ENCODE measurements at regions not wholly inside any gene's neighbourhood (a gene's known extent, or its start where the extent isn't known, plus 50 kb on each side); places are given as distances from the start of the nearest gene placed in this dataset.

DNA sequence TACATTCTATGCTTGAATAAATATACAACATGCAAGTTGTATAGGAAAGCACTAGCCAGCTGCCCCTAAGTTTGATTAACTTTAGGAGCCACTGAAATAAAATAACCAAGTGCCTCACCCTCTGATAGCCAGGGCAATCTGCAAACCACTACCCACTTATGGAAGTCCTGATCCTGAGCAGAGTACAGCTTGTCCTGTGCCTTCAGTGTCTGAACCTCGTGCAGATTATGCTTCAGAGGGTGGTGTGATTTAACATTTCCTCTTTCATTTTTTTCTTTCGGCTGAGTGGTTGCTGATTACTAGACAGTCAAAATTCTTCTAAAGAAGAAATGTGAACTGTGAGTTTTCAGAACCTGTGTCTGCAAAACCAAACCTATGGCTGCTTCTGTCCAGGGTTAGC is 327.7 kb downstream of the PIK3R1 start:
- DNase-seq: no peak

DNA sequence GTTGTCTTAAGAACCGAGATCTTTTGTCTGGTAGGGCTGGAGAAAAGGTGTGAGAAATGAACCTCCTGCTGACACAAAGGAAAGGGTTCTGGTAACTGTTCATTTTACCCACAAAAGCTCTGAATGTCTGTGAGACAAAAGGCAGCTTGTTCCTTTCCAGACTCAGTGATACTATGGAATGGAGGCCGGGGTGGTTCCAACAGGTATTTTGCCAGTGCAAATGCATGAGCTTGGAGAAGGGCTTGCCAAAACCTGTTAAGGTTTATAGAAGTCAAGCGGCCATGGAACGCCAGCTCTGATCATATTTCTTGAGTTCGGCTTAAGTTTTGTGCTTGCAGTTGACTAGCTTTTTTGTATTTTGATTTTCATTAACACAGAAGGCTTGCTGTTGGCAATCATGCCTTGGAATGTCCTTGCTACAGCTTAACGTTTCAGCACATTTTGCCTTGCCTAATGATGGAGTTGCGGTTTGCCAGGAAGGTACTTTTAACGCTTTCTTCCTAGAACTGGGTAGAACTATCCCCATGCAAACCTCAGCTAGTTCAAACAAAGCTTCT is 328.6 kb downstream of the PIK3R1 start:
- DNase-seq: no peak

DNA sequence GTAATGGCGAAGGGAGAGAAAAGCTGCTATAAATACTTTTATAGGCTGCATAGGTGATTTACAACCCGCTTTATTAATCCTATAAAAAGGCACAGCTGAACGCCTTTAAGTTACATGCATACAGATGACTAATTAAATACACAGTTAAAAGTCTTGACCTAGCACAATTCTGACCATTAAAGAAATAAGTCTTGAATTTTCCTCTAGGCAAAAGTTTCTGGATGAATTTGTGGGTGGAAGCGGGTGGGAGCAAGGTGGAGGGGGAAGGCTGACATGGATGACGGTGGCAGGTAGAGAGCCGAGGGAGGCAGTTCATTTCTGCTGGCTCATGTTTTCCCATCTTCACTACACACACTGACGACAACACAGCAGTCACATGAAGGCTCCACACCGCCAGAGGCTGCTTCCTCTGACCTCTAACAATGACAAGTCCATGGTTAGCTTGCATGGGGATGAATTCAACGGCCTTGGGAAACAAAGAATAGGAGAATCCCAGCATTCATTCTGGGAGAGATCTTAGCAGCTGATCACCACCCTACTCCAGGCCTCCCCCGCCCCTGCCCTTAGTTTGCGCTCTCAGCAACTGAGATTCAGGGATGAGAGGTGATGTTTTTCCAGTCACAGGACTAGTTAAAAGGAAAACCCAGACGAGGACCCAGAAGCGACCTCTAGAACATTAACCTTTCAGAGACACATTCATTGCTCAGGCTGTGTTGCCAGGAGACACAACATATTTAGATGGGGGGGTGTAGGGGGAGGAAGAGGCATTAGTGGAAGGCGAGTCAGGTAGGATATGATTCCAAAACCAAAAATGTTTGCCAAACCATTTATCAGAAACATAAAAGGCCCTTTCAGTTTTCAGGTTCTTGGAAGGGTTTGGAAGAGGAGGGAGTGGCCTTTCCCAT is 329.3 kb downstream of the PIK3R1 start:
- DNase-seq: no peak

DNA sequence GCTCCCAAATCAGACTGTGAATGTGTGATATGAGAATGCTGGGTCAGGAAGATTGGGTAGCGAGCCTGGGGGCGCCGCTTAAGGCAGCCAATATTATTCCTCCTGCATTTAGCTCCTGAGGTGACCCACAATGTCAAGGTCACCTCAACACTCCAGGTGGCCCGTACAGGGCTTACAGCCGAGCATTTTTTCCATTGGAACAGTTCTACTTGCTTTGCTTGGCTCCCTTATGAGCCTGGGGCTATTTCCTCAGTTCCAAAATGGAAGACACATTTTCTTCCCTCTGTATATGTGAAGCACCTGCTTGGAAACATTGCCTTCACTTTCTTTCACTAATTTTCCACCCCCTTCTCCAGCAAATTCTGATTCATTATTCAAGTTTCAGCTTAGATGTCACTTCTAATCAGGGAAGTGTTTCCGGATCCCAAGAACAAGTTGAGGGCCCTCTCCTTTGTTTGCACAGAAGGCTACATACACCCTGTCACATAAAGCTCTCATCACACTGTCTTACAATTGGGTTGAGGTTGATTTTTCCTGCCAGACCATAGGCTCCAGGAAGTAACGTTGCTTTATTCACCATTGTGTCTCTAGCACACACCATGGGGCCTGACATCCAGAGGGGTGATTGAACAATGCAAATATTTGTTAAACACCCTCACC is 330.2 kb downstream of the PIK3R1 start:
- DNase-seq: no peak

DNA sequence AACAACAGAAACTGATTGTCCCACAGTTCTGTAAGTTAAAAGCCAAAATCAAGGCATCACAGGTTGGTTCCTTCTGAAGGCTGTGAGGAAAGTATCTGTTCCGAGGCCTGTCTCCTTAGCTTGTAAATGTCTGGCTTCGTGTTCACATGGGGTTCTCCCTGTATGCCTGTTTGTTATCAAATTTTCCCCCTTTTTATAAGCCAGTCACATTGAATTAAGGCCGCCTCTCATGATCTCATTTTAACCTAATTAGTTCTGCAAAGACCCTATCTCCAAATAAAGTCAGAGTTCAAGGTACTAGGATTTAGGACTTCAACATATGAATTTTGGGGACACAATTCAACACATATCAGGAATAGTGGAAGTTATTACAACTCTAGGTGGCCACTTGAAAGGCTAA is 331.5 kb downstream of the PIK3R1 start:
- DNase-seq: no peak

DNA sequence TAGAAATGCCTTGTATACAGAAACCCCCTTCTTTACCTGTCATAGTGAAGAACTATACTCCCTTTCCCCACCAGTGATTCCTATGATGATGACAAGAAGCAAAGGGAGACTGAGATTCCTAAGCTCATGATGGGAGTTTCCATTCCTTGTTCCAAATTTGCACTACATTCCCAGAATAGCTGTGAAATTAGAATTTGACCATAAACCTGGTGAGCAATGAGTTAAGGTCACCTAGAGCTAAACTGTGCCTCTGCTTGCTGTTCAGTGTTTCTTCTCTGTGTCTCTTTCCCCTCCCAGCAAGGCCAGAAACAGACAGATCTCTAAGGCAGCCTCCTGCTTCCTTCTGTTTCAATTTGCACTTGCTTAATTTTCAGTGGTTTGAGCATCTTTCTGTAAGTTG is 332.1 kb downstream of the PIK3R1 start:
- no peak for DNase-seq

DNA sequence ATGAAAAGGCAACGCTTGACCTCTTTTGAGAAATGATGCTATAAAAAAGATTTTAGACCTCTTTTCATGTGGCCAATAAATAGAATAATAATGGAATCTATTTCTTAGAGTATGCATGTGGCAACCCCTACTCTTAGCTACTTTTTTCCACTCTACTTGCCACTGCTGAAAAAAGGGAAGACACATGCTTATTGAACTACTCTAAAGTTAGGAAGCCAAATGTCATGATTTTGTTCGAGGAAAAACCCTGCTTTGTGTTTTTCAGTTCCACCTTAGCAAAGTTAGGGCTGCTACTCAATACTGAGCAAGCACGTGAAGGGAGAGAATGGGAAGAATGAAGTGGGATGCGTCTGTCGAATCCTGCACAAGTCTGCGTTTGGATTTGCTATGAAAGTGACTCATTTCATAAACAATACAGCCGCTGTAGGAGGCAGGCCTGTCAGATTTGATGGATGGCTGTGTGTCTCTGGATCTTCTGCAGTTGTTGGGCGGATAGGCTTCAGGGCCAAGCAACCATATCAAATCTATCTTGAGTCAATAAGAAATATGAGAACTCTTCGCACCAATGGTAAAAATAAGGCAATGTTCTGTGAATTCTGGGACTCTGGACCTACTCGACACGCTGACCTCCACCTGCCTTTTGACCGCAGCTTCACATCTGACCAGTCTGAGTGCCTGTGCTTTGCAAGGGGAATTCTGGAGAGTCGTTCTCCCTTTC is 333.6 kb downstream of the PIK3R1 start:
- no peak for DNase-seq

DNA sequence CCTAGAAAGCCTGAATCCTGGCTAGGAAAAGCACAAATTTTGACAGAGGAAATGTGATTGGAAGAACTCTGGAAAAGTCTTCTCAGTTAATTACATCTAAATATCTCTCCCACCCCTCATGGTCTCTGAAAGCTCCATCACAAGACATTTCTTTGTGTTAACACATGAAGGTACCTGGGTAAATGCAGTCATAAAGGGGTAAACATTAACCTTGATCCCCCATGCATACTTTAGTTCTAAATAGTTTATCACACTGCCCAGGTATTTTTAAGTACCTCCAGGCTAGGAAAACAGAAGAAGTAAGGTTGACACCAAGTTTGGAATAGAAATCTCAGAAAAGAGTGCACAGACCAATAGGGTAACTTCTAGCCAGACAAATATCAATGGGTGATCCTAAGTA is 334.5 kb downstream of the PIK3R1 start:
- DNase-seq: no peak

DNA sequence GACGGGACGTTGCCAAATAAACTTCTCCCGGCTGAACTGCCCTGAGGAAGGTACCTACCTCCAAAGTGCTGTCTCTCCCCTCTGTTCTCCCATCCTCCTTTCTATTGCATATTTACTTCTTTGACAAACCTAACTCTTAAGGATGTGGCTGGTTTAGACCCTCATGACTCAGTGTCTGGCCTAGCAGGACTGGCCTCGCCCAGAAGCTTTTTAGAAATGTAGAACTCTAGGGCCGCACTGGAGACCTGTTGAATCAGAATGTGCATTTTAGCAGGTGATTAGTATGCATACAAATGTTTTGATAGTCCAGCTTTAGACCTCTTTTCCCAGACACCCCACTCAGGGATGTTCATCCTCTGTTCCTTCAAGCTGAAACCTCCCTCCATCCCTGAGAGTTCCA is 335.9 kb downstream of the PIK3R1 start:
- DNase-seq: no peak

DNA sequence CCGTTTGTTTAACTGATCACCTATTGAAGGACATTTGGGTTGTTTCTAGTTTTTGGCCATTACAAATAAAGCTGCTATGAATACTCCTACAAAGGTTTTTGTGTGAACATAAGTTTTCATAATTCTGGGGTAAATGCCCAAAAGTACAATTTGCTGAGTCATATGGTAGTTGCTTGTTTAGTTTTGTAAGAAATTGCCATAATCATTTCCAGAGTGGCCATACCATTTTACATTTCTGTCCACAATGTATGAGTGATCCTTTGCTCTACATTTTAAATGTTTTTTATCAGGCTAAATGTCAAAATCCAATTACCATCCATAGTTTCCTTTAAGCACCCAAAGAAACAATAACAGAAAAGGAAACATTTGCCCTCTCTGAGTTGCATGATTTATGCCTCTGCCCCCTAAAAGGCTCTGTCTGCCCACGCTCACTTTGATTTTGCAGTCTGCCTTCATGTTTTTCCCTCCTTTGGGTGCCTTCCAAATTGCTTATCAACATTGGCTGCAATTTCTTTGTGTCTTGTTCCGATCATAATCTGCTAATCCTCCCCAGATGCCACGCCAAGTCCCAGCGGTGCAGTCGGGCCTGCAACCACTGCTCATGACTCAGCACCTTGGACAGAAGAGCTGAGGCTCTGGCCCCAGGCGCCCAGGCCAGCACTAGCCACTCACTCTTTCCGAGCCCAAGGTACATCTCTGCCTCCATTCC is 339.2 kb downstream of the PIK3R1 start:
- no peak for DNase-seq

DNA sequence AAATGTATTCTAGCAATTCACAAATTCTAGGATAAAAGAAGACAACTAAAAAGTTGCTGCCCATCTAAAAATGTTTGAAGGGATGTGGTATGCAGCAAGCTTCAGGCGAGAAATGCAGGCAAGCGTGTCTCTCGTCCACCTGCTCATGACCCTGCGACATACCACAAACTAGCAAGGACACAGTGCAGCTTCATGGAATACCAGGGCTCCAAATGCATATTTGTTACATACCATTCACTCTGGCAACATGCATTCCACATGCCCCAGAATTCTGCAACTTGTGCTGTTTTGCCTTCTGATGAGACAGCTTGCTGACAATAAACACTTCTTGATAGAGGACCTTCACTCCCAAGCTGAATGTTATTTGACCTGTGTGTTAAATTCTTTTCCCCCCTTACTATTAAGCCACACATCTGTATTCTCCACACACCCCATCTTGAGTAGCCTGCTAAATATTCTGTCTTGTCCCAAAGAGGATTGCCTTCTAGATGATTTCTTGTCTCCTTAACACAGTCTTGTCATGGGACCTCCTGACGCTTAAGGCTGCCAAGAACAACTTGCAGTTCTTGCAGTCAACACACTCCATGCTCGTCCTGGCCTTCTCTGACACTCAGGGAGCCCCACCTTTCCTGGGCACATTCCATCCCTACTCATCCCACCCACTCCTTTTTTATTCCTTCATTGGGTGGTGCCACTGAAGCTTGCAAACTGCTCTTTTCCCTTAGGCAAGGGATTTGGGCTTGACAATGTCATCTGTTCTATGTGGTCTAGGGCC is 340.5 kb downstream of the PIK3R1 start:
- no peak for DNase-seq

DNA sequence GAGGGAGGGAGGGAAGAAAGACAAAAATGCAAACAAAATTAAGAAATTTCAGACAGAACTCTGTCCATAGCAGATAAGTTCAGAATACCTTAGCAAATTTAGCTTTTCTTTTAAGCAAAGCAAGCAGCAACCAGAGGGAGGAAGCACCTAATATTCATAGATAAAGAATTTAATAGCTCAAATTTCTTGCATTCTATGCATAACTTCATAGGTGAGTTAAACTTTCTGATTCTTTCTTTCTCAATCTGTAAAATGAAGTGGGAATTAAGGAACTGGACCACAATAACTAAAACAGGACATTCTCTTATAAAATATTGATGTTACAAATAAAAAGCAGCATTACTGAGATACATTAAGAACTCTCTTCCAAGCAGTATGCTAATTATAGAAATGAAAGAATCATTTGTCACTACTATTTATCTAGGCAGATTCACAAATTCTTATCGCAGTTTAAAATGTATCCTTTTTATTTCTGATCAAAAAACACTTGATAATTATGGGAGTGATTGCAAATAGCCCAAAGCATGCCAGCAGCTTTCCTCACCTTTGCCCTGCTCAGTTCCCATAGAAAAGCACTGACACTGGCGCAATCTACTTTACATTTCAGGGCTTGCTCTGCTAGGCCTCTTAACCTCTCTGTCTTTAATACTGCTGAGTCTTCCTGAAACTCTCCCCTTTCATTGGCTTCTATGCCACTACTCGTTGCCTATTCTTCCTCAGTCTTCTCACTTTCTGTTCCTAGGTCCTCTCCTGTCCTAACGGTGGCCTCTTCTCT is 341.8 kb downstream of the PIK3R1 start:
- no peak for DNase-seq

DNA sequence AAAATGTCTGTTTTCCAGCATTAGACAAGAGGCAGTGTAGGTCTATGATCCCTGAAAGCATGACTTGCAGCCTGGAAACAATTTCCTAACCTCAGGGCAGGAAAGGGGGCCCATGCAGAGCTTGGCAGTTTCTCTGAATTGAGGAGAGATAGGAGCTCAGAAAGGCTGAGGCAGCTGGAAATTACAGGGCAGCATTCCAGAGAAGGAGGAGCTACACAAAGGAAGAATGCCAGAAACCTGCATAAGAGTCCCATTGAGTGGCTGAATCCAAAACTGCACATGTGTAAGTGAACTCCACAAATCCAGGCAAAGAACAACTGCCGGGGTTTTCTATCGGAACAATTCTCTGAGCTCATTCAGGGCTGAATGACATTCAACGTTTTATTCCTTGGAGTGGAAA is 346.8 kb downstream of the PIK3R1 start:
- no peak for DNase-seq

DNA sequence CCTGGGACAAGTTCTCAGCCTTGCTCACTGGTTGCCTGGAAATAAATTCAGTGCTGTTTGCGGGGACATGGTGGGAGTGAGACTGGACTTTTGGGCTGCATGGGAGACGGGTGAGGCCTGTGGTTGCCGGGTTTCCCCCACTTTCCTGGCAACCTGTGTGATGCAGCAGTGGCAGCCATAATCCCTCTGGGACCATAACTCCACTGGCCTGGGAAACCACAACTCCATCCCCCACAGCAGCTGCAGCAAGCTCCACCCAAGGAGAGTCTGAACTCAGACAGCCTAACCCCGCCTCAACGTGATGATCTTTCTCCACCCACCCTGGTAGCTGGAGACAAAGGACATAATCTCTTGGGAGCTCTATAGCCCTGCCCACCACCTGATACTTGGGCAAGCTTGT is 349.9 kb downstream of the PIK3R1 start:
- DNase-seq: peak in 1 of 2 donors; percentile 47

DNA sequence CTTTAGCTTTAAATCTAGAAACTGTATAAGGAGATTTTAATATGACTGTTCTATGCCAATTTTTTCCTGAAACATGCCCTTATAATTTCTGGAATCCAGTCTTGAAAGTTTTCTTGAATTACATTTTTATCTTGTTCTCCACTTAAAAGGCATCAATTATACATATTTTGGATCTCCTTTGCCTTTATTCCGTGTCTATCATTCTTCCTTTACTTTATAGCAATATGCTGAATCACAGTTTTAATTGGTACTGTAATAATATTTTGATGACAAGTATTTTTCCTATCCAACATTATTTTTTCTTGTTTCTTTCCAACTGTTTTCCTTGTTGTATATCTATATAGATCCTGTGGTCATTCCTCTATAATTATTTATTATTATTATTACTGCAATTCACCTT is 361.2 kb downstream of the PIK3R1 start:
- no peak for DNase-seq

DNA sequence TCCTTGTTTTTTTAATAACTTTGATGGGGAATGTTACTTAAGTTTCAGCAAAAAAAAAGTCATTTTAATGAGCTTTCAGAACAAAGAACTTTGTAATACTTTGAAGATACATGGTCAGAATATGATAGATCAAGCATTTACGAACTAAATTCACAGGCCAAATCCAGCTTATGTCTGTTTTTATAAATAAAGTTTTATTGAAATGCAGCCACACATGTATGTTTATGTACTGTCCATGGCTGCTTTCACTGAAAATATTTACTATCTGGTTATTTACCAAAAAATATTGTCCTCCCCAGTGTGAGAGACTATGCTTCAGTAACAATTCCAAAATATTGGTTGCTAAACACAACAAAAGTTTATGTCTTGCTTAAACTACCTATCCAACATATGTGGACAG is 366.7 kb downstream of the PIK3R1 start:
- DNase-seq: no peak

DNA sequence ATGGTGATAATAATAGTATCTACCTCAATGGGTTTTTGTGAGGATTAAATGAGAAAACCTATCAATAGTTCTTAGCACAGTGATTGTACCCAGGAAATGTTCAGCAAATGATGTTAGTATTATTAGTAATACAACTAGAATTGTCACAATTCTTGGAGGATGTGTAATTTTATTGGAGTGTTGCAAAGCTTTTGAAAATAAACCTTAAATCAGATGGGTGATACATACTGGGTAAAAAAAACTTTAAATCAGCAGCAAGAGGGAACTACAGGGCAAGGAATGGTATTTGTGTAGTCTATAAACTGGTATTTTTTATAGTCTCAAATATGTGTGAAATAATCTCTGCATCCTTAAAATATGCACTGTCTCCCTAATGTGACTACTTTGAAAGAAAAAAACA is 371.6 kb downstream of the PIK3R1 start:
- DNase-seq: no peak

DNA sequence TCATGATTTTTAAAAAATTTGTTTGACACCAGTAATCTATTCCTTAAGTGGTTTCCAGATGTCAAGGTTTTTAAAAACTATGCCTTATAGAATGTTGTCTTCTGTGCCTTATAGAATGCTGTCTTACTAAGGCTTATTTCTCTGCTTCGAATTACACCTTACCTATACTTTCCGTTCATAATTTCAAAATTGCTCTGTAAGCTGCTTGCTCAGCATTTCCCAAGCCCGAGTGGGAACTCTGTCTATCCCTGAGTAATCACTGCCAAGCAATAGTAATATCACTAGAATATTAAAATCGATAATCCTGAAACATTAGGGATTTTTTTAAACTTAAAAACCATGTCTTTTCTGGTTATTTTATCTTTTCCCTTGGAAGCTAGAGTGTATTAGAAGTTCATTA is 376.3 kb downstream of the PIK3R1 start:
- DNase-seq: no peak

DNA sequence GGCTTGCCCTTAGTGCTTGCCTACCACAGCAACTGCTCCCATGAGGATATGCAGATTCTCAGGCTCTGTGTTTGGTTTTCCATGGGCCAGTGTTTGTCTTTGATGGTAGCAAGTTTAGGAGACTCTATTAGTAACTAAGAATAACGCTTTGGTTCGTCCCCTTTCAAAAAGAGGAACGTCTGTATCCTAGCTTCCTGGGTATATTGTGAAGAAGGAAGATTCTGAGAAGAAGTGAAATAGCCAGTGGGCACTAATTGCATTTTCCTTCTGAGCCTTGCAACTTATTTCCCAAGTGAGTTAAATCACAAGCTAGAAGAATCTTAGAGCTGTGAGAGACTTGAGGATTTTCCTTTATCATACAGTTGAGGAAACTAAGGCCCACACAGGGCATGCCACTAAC is 376.8 kb downstream of the PIK3R1 start:
- no peak for DNase-seq

DNA sequence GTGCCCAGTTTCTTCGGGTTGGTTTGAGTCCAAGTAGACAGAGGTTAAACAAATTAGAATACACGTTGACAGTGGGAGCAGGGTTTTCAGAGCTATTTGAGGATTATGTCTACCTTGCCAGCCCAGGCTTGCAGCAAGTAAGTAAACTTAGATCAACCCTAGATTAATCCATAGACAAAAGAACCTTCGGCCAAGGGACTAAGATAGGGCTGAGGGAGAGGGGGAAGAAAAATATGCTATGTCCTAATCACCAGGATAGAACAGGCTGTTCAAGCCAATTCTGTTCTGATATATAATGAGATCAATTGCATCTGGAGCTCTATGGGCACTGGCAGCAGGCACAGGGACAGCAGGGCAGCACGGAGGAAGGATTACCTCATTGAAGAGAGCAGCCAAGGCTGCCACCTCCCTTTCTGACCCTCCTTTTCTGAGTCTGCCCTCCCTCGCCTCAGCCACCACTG is 377.7 kb downstream of the PIK3R1 start:
- no peak for DNase-seq

DNA sequence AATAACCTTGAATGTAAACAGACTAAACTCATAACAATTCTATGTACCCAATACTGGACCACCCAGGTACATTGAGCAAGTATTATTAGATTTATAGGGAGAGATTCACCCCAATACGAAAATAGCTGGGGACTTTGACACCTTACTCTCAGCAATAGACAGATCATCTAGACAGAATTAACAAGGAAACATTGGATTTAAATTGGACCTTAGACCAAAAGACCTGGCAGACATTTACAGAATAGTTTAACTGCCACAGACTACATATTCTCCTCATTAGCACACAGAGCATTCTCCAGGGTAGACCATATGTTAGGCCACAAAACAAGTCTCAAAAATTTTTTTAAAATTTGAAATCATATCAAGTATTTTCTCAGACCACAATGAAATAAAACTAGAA is 397.4 kb downstream of the PIK3R1 start:
- DNase-seq: no peak

All from CD4-positive, alpha-beta T cell treated with Interferon alpha-2 for 1 hour (primary cell).